ENCODE measurements at regions not wholly inside any gene's neighbourhood (a gene's known extent, or its start where the extent isn't known, plus 50 kb on each side); places are given as distances from the start of the nearest gene placed in this dataset.

GRCh38 chr6:126804332-126805064 is 314.0 kb upstream of the RSPO3 start:
- Mint-ChIP-seq H3K27me3 (peaks cover 5% of the 10 kb centered on the region), H3K36me3 (no peaks in the 10 kb centered on the region), H3K27ac (no peak overlapping the region), H3K4me1 (no peaks in the 10 kb centered on the region), H3K4me3 (no peak overlapping the region), H3K9me3 (no peaks in the 10 kb centered on the region)
- H3K9me3 ChIP-seq (ENCODE audit: control insufficient read depth in 2 of 2, low read length in 2 of 2): no peaks in the 10 kb centered on the region
- no peak overlapping the region for H3K27ac ChIP-seq (ENCODE audit: insufficient read depth, low read length, poor library complexity, severe bottlenecking)
- no peak for ATAC-seq (ENCODE audit: low read depth in 2 of 2)
- H3K4me3 ChIP-seq (ENCODE audit: low read depth, low read length): no peak overlapping the region
- H3K27me3 ChIP-seq (ENCODE audit: control insufficient read depth, insufficient read depth, low read length): no peaks in the 10 kb centered on the region
- DNase-seq: peak in 1 of 3 donors; percentile 20
- no peaks in the 10 kb centered on the region for H3K36me3 ChIP-seq (ENCODE audit: control insufficient read depth, insufficient read depth, low read length)
- no peaks in the 10 kb centered on the region for H3K4me1 ChIP-seq (ENCODE audit: control insufficient read depth, insufficient read depth, low read length, poor library complexity, severe bottlenecking)

DNA sequence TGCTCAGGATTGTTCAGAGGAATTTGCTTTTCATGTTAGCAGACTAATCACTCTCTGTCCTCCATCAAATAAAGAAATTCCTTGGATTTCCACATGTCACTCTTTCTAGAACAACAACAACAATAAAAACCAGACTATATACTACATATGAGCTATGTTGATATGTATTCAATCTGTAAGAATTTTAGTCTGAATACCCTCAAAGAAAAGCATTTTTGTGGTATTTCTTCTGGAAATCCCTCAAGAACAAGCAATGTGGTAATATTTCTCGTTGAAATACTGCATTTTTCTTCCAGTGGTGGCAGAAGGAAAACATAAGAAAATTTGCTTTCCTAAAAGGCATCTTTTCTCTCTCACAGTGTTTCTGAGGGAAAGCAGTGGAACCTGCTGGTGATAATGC is 312.6 kb upstream of the RSPO3 start:
- H3K27me3 ChIP-seq (ENCODE audit: control insufficient read depth, insufficient read depth, low read length): no peaks in the 10 kb centered on the region
- no peak overlapping the region for H3K4me3 ChIP-seq (ENCODE audit: low read depth, low read length)
- Mint-ChIP-seq H3K4me1 (no peaks in the 10 kb centered on the region), H3K27me3 (peaks cover 5% of the 10 kb centered on the region), H3K4me3 (peak overlapping the region in 1 of 4 donors; percentile 48), H3K27ac (no peak overlapping the region), H3K36me3 (no peaks in the 10 kb centered on the region), H3K9me3 (no peaks in the 10 kb centered on the region)
- DNase-seq (no peak), ATAC-seq (ENCODE audit: low read depth in 2 of 2) (no peak)
- no peaks in the 10 kb centered on the region for H3K9me3 ChIP-seq (ENCODE audit: control insufficient read depth in 2 of 2, low read length in 2 of 2)
- no peaks in the 10 kb centered on the region for H3K4me1 ChIP-seq (ENCODE audit: control insufficient read depth, insufficient read depth, low read length, poor library complexity, severe bottlenecking)
- no peak overlapping the region for H3K27ac ChIP-seq (ENCODE audit: insufficient read depth, low read length, poor library complexity, severe bottlenecking)
- no peaks in the 10 kb centered on the region for H3K36me3 ChIP-seq (ENCODE audit: control insufficient read depth, insufficient read depth, low read length)

DNA sequence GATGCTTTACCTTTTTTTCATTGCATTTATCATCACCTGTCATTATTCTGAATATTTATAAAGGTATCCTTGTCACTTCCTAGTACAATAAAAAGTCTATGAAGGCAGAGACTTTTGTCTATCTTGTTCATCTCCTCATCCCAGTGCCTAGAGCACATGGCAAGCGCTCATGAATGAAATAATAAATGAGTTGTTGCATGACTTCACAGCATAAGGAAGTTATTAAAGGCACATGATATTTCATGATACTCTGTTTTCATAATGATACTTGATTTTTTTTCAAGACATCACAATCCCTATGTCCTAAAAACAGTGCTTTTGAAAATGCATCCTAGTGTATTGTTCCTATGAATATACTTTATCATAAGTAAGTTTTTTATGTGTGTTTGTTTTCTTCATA is 310.6 kb upstream of the RSPO3 start:
- no peak overlapping the region for H3K27ac Mint-ChIP-seq
- no peak overlapping the region for H3K27ac ChIP-seq (ENCODE audit: insufficient read depth, low read length, poor library complexity, severe bottlenecking)
- H3K4me1 ChIP-seq (ENCODE audit: control insufficient read depth, insufficient read depth, low read length, poor library complexity, severe bottlenecking): no peaks in the 10 kb centered on the region
- H3K36me3 Mint-ChIP-seq: no peaks in the 10 kb centered on the region
- no peak overlapping the region for H3K4me3 Mint-ChIP-seq
- no peaks in the 10 kb centered on the region for H3K9me3 ChIP-seq (ENCODE audit: control insufficient read depth in 2 of 2, low read length in 2 of 2)
- DNase-seq (no peak), ATAC-seq (ENCODE audit: low read depth in 2 of 2) (no peak)
- no peaks in the 10 kb centered on the region for H3K36me3 ChIP-seq (ENCODE audit: control insufficient read depth, insufficient read depth, low read length)
- H3K27me3 ChIP-seq (ENCODE audit: control insufficient read depth, insufficient read depth, low read length): no peaks in the 10 kb centered on the region
- peaks cover 0 to 1% (median 0%) of the 10 kb centered on the region in 7 donors for H3K9me3 Mint-ChIP-seq
- H3K4me3 ChIP-seq (ENCODE audit: low read depth, low read length): no peak overlapping the region
- no peaks in the 10 kb centered on the region for H3K27me3 Mint-ChIP-seq
- H3K4me1 Mint-ChIP-seq: no peaks in the 10 kb centered on the region

DNA sequence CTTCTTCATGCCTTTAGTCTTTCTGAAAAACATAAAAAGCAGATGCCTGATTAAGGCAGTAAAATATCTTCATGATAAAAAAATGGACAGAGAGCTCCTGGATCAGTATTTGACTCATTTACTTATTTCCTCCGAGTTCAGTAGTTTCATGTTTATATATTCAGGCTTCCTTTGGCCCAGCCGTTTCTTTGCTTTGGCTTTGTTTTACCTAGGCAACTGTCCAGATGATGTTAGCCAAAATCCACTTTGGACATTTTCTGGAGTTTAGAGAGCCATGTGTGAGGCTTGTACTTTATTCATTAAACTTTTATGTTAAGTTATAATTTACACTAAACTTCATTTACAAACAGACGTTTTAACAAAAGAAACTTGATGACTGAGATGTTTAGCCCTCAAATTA is 307.1 kb upstream of the RSPO3 start:
- Mint-ChIP-seq H3K36me3 (no peaks in the 10 kb centered on the region), H3K4me3 (no peak overlapping the region), H3K4me1 (no peaks in the 10 kb centered on the region), H3K27ac (no peak overlapping the region), H3K9me3 (peaks cover 0 to 3% (median 0%) of the 10 kb centered on the region in 7 donors), H3K27me3 (no peaks in the 10 kb centered on the region)
- DNase-seq (no peak), ATAC-seq (ENCODE audit: low read depth in 2 of 2) (no peak)
- Histone ChIP-seq H3K4me1 (ENCODE audit: control insufficient read depth, insufficient read depth, low read length, poor library complexity, severe bottlenecking) (no peaks in the 10 kb centered on the region), H3K27ac (ENCODE audit: insufficient read depth, low read length, poor library complexity, severe bottlenecking) (no peak overlapping the region), H3K9me3 (ENCODE audit: control insufficient read depth in 2 of 2, low read length in 2 of 2) (no peaks in the 10 kb centered on the region), H3K4me3 (ENCODE audit: low read depth, low read length) (no peak overlapping the region), H3K27me3 (ENCODE audit: control insufficient read depth, insufficient read depth, low read length) (no peaks in the 10 kb centered on the region), H3K36me3 (ENCODE audit: control insufficient read depth, insufficient read depth, low read length) (no peaks in the 10 kb centered on the region)

DNA sequence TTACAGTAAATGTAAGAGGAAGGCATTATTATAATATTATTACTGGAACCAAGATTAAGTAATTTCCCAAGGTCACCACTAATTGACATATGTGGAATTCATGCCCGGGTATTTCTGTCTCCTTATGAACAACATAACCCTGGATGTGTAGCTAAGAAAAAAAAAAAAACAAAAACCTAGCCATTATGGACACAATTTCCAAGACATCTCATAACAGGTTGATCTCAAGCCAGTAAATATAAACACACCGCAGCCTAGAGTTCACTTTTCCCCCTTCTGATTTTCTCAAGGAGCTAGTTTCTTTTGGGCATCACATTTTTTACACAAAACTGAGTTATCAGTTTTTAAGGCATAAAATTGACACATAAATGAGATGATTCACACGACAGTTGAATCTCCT is 306.5 kb upstream of the RSPO3 start:
- no peaks in the 10 kb centered on the region for H3K27me3 Mint-ChIP-seq
- H3K36me3 Mint-ChIP-seq: no peaks in the 10 kb centered on the region
- no peak overlapping the region for H3K4me3 Mint-ChIP-seq
- Histone ChIP-seq H3K9me3 (ENCODE audit: control insufficient read depth in 2 of 2, low read length in 2 of 2) (no peaks in the 10 kb centered on the region), H3K4me3 (ENCODE audit: low read depth, low read length) (no peak overlapping the region), H3K27me3 (ENCODE audit: control insufficient read depth, insufficient read depth, low read length) (no peaks in the 10 kb centered on the region), H3K4me1 (ENCODE audit: control insufficient read depth, insufficient read depth, low read length, poor library complexity, severe bottlenecking) (no peaks in the 10 kb centered on the region), H3K36me3 (ENCODE audit: control insufficient read depth, insufficient read depth, low read length) (no peaks in the 10 kb centered on the region), H3K27ac (ENCODE audit: insufficient read depth, low read length, poor library complexity, severe bottlenecking) (no peak overlapping the region)
- no peak overlapping the region for H3K27ac Mint-ChIP-seq
- DNase-seq: no peak
- H3K4me1 Mint-ChIP-seq: no peaks in the 10 kb centered on the region
- peaks cover 0 to 3% (median 0%) of the 10 kb centered on the region in 7 donors for H3K9me3 Mint-ChIP-seq
- ATAC-seq (ENCODE audit: low read depth in 2 of 2): no peak

GRCh38 chr6:126812651-126813050 is 305.8 kb upstream of the RSPO3 start:
- H3K36me3 Mint-ChIP-seq: no peaks in the 10 kb centered on the region
- Histone ChIP-seq H3K27ac (ENCODE audit: insufficient read depth, low read length, poor library complexity, severe bottlenecking) (no peak overlapping the region), H3K4me3 (ENCODE audit: low read depth, low read length) (no peak overlapping the region), H3K4me1 (ENCODE audit: control insufficient read depth, insufficient read depth, low read length, poor library complexity, severe bottlenecking) (no peaks in the 10 kb centered on the region), H3K27me3 (ENCODE audit: control insufficient read depth, insufficient read depth, low read length) (no peaks in the 10 kb centered on the region), H3K36me3 (ENCODE audit: control insufficient read depth, insufficient read depth, low read length) (no peaks in the 10 kb centered on the region), H3K9me3 (ENCODE audit: control insufficient read depth in 2 of 2, low read length in 2 of 2) (no peaks in the 10 kb centered on the region)
- no peaks in the 10 kb centered on the region for H3K4me1 Mint-ChIP-seq
- H3K4me3 Mint-ChIP-seq: no peak overlapping the region
- DNase-seq (no peak), ATAC-seq (ENCODE audit: low read depth in 2 of 2) (no peak)
- H3K9me3 Mint-ChIP-seq: peaks cover 0 to 3% (median 0%) of the 10 kb centered on the region in 7 donors
- H3K27ac Mint-ChIP-seq: no peak overlapping the region
- no peaks in the 10 kb centered on the region for H3K27me3 Mint-ChIP-seq

DNA sequence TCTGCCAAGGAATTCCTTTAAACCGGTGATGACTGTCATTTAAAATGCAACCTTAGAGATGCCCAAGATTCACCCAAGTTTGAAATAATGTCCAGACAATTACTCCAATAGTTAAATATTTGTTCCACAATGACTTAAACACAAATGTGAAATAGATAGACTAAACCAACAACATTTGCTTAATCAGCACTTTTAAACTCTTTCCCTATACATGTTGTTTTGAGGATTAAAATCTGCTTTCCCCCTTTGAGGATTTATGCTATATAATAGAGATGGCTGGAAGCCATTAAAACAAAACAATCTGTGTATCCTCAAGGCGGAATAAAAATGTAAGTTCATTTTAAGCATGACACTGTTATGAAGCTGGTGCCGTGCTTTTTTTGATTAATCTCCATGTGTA is 297.8 kb upstream of the RSPO3 start:
- DNase-seq (no peak), ATAC-seq (ENCODE audit: low read depth in 2 of 2) (no peak)
- Mint-ChIP-seq H3K36me3 (no peaks in the 10 kb centered on the region), H3K27ac (no peak overlapping the region), H3K27me3 (no peaks in the 10 kb centered on the region), H3K9me3 (peaks cover 0 to 1% (median 0%) of the 10 kb centered on the region in 7 donors), H3K4me1 (no peaks in the 10 kb centered on the region), H3K4me3 (no peak overlapping the region)
- Histone ChIP-seq H3K27me3 (ENCODE audit: control insufficient read depth, insufficient read depth, low read length) (no peaks in the 10 kb centered on the region), H3K27ac (ENCODE audit: insufficient read depth, low read length, poor library complexity, severe bottlenecking) (no peak overlapping the region), H3K36me3 (ENCODE audit: control insufficient read depth, insufficient read depth, low read length) (no peaks in the 10 kb centered on the region), H3K4me3 (ENCODE audit: low read depth, low read length) (no peak overlapping the region), H3K4me1 (ENCODE audit: control insufficient read depth, insufficient read depth, low read length, poor library complexity, severe bottlenecking) (no peaks in the 10 kb centered on the region), H3K9me3 (ENCODE audit: control insufficient read depth in 2 of 2, low read length in 2 of 2) (no peaks in the 10 kb centered on the region)

- DNase-seq (no peak), ATAC-seq (ENCODE audit: low read depth in 2 of 2) (no peak)
- no peaks in the 10 kb centered on the region for H3K36me3 ChIP-seq (ENCODE audit: control insufficient read depth, insufficient read depth, low read length)
- no peak overlapping the region for H3K27ac Mint-ChIP-seq
- H3K4me1 Mint-ChIP-seq: no peaks in the 10 kb centered on the region
- no peaks in the 10 kb centered on the region for H3K9me3 ChIP-seq (ENCODE audit: control insufficient read depth in 2 of 2, low read length in 2 of 2)
- no peaks in the 10 kb centered on the region for H3K4me1 ChIP-seq (ENCODE audit: control insufficient read depth, insufficient read depth, low read length, poor library complexity, severe bottlenecking)
- H3K36me3 Mint-ChIP-seq: no peaks in the 10 kb centered on the region
- no peaks in the 10 kb centered on the region for H3K9me3 Mint-ChIP-seq
- no peak overlapping the region for H3K27ac ChIP-seq (ENCODE audit: insufficient read depth, low read length, poor library complexity, severe bottlenecking)
- no peak overlapping the region for H3K4me3 ChIP-seq (ENCODE audit: low read depth, low read length)
- H3K27me3 Mint-ChIP-seq: no peaks in the 10 kb centered on the region
- H3K27me3 ChIP-seq (ENCODE audit: control insufficient read depth, insufficient read depth, low read length): no peaks in the 10 kb centered on the region
- no peak overlapping the region for H3K4me3 Mint-ChIP-seq
These were observed 296.8 kb upstream of the RSPO3 start for GRCh38 chr6:126821706-126822105.
